Endothelial cell of umbilical vein (primary cell): ENCODE measurements at regions not wholly inside any gene's neighbourhood (a gene's known extent, or its start where the extent isn't known, plus 50 kb on each side); places are given as distances from the start of the nearest gene placed in this dataset.

Experiments
- CTCF ChIP-seq, 2 donors: IDR thresholded peaks; 1 replicate in 1 of 2; 2 replicates in 1 of 2; pipeline ENCODE4 v1.5.1; 2011; ENCODE audit warnings: low read length in 2 of 2, mild to moderate bottlenecking in 2 of 2, moderate library complexity in 2 of 2, control low read depth in 1 of 2, inconsistent platforms in 1 of 2, low read depth in 1 of 2; ENCODE audit not compliant: insufficient read depth in 1 of 2; ENCODE audit errors: extremely low read depth in 1 of 2
- EZH2 ChIP-seq: IDR thresholded peaks from 2 replicates; pipeline ENCODE4 v1.6.1; 2012; ENCODE audit warnings: borderline replicate concordance, low read depth, mild to moderate bottlenecking, moderate library complexity, low read length, inconsistent platforms; ENCODE audit not compliant: severe bottlenecking
- MYC ChIP-seq: IDR thresholded peaks from one replicate; pipeline ENCODE4 v1.6.1; 2011; ENCODE audit warnings: mild to moderate bottlenecking, low read depth, low read length
- POLR2A ChIP-seq: IDR thresholded peaks from 2 replicates; pipeline ENCODE4 v1.6.1; 2012; ENCODE audit warnings: low read depth, mild to moderate bottlenecking, control low read depth, low read length
- POLR2AphosphoS5 ChIP-seq: IDR thresholded peaks from 2 replicates; pipeline ENCODE4 v1.6.1; 2012; ENCODE audit warnings: low read depth, mild to moderate bottlenecking, control low read depth, low read length, moderate library complexity; ENCODE audit not compliant: insufficient read depth
- TF ChIP-seq, protein P1 (sequence below): IDR thresholded peaks from 2 replicates; pipeline ENCODE4 v1.6.1; 2011; ENCODE audit not compliant: insufficient read depth, insufficient read length

- TF ChIP-seq, protein P1, sequence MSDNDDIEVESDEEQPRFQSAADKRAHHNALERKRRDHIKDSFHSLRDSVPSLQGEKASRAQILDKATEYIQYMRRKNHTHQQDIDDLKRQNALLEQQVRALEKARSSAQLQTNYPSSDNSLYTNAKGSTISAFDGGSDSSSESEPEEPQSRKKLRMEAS: no peak
- TF ChIP-seq CTCF (IDR thresholded peaks at IDR 0.05; ENCODE audit: extremely low read depth in 1 of 2, insufficient read depth in 1 of 2, low read depth in 1 of 2, low read length in 2 of 2): no peak
- TF ChIP-seq POLR2AphosphoS5: no peak
- TF ChIP-seq MYC: no peak
- no peak for TF ChIP-seq POLR2A
- no peak for TF ChIP-seq EZH2
These were observed 472.6 kb upstream of the NETO1 start for GRCh38 chr18:73340135-73340977.
